Activated CD8-positive, alpha-beta memory T cell treated with anti-CD3 and anti-CD28 coated beads for 48 hours (primary cell): ENCODE measurements at regions not wholly inside any gene's neighbourhood (a gene's known extent, or its start where the extent isn't known, plus 50 kb on each side); places are given as distances from the start of the nearest gene placed in this dataset.

ENCODE experiments used
- DNase-seq, 3 experiments: peaks; one replicate each; pipeline ENCODE4 v3.0.0-alpha.2; 2020; ENCODE audit warnings: low read depth in 2 of 3, low spot score in 2 of 3

GRCh38 chr9:81125446-81126092, 563.8 kb downstream of the TLE1 start:
- no peak for DNase-seq

GRCh38 chr9:81123526-81123925, 565.8 kb downstream of the TLE1 start:
- no peak for DNase-seq

- no peak for DNase-seq
These were observed 566.6 kb downstream of the TLE1 start for GRCh38 chr9:81122749-81123148.

GRCh38 chr9:81119591-81119990, 569.8 kb downstream of the TLE1 start:
- no peak for DNase-seq

GRCh38 chr9:81118416-81118815, 570.9 kb downstream of the TLE1 start:
- DNase-seq: no peak

- no peak for DNase-seq
These were observed 572.8 kb downstream of the TLE1 start for GRCh38 chr9:81116340-81117137.

GRCh38 chr9:81113453-81114124, 575.8 kb downstream of the TLE1 start:
- no peak for DNase-seq

GRCh38 chr9:81112627-81113452, 576.5 kb downstream of the TLE1 start:
- DNase-seq: no peak

GRCh38 chr9:81108821-81109220, 580.5 kb downstream of the TLE1 start:
- DNase-seq: no peak

GRCh38 chr9:81108391-81108790, 581.0 kb downstream of the TLE1 start:
- no peak for DNase-seq

GRCh38 chr9:81103597-81104471, 585.5 kb downstream of the TLE1 start:
- DNase-seq: no peak

GRCh38 chr9:81097131-81097847, 592.1 kb downstream of the TLE1 start:
- DNase-seq: no peak

- DNase-seq: no peak
These were observed 592.7 kb downstream of the TLE1 start for GRCh38 chr9:81096625-81097024.

GRCh38 chr9:81092057-81092456, 597.3 kb downstream of the TLE1 start:
- no peak for DNase-seq

GRCh38 chr9:81088341-81088740, 601.0 kb downstream of the TLE1 start:
- no peak for DNase-seq

- DNase-seq: no peak
These were observed 602.9 kb downstream of the TLE1 start for GRCh38 chr9:81086416-81086815.

- no peak for DNase-seq
These were observed 605.4 kb downstream of the TLE1 start for GRCh38 chr9:81083854-81084512.

GRCh38 chr9:81083067-81083466, 606.3 kb downstream of the TLE1 start:
- no peak for DNase-seq

GRCh38 chr9:81082221-81082620, 607.1 kb downstream of the TLE1 start:
- DNase-seq: no peak
